ENCODE measurements at regions not wholly inside any gene's neighbourhood (a gene's known extent, or its start where the extent isn't known, plus 50 kb on each side); places are given as distances from the start of the nearest gene placed in this dataset.

DNA sequence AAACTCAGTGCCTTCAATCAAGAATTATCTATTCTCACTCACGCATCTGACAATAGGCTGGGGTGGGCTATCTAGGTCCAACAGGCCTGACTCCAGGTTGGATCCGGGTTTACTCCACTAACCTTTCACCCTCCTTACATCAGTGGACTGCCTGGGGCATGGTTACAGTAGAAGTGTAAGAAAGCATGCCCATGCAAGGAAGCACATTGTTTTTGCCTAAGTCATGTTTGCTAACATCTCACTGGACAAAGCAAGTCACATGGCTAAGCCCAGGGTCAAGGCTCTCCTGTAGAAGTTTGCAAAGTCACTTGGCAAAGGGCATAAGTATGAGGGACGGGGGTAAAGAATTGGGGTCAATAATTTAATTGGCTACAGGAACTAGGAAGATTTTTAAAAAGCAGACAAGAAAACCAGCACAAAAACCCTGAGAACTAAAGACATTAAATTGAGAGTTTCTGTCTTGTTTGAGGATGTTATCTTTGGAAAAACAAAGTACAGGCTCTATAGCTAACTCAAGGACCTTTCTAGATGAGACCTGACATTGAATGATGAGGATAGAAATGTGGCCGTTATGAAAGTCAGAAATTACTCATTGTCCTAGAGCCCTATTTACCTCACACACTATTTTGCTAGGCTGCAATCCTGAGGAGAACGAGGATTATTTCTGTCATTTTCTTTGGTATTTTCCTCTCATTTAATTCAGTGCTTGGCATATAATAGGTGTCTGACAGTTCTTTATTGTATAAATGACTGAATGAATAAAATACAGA, 214.2 kb downstream of the IL20RB start:
- H3K27ac Mint-ChIP-seq = no peak overlapping the region
- peaks cover 19% of the 10 kb centered on the region; the same call in 1 of the 2 replicates for H3K9me3 Mint-ChIP-seq
- H3K27me3 Mint-ChIP-seq (ENCODE audit: insufficient read depth) = no peaks in the 10 kb centered on the region; the same call in 1 of the 2 replicates
- no peak for DNase-seq
- H3K4me1 Mint-ChIP-seq (ENCODE audit: low read depth) = no peaks in the 10 kb centered on the region
- no peak for TF ChIP-seq CTCF (IDR thresholded peaks at IDR 0.05)
- H3K4me3 Mint-ChIP-seq = no peak overlapping the region
- H3K36me3 Mint-ChIP-seq (ENCODE audit: low read depth) = no peaks in the 10 kb centered on the region

DNA sequence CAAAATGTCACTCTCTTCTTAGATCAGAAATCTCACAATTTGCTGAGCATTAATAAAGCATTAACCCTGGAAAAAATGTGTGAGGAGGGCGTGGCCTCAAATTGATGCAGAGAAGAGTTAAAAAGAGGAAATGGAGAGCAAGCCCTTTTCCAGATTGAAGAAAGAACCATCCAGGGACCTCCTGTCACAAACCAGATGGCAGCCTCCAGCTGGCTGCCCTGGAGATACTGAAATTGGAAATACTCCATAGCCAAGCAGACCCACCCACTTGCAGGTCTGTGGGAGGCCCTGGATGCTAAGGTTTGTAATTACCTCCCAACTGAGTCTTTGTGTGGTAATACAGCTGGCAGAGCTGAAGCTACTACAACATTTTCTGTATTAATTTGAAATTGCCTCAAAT, 214.9 kb downstream of the IL20RB start:
- H3K27ac Mint-ChIP-seq = no peak overlapping the region
- no peak for TF ChIP-seq CTCF (IDR thresholded peaks at IDR 0.05)

GRCh38 chr3:137174514-137174913, 216.7 kb downstream of the IL20RB start:
- Mint-ChIP-seq H3K36me3 (ENCODE audit: low read depth) (no peaks in the 10 kb centered on the region), H3K27me3 (ENCODE audit: insufficient read depth) (no peaks in the 10 kb centered on the region; the same call in 1 of the 2 replicates), H3K9me3 (peaks cover 19% of the 10 kb centered on the region; the same call in 1 of the 2 replicates), H3K4me3 (no peak overlapping the region), H3K4me1 (ENCODE audit: low read depth) (no peaks in the 10 kb centered on the region), H3K27ac (no peak overlapping the region)
- TF ChIP-seq CTCF (IDR thresholded peaks at IDR 0.05) = no peak
- no peak for DNase-seq

More for the DNA sequence above, 214.9 kb downstream of the IL20RB start:
- Mint-ChIP-seq H3K9me3 (peaks cover 19% of the 10 kb centered on the region; the same call in 1 of the 2 replicates), H3K4me1 (ENCODE audit: low read depth) (no peaks in the 10 kb centered on the region), H3K27me3 (ENCODE audit: insufficient read depth) (no peaks in the 10 kb centered on the region; the same call in 1 of the 2 replicates), H3K4me3 (no peak overlapping the region), H3K36me3 (ENCODE audit: low read depth) (no peaks in the 10 kb centered on the region)
- no peak for DNase-seq

DNA sequence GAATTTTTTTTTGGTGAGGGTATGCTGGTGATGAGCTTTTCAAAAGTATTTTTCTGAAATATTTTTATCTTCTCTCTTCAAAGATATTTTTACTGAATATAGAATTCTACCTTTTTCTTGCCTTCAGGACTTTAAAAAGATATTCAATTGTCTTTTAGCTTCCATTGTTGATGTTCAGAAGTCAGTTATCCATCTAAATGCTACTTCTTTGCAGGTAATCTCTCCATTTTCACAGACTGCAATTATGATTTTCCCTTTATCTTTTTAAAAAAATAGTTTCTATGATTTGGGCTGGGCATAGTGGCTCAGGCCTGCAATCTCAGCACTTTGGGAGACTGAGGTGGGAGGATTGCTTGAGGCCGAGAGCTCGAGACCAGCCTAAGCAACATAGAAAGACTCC, 222.4 kb downstream of the IL20RB start:
- Mint-ChIP-seq H3K27ac (no peak overlapping the region), H3K4me1 (ENCODE audit: low read depth) (no peaks in the 10 kb centered on the region), H3K4me3 (no peak overlapping the region), H3K27me3 (ENCODE audit: insufficient read depth) (no peaks in the 10 kb centered on the region; the same call in 1 of the 2 replicates), H3K36me3 (ENCODE audit: low read depth) (no peaks in the 10 kb centered on the region), H3K9me3 (peaks cover 10% of the 10 kb centered on the region)
- DNase-seq = no peak
- no peak for TF ChIP-seq CTCF (IDR thresholded peaks at IDR 0.05)

GRCh38 chr3:137191133-137191923, 233.5 kb downstream of the IL20RB start:
- no peak for TF ChIP-seq CTCF (IDR thresholded peaks at IDR 0.05)
- Mint-ChIP-seq H3K36me3 (ENCODE audit: low read depth) (no peaks in the 10 kb centered on the region), H3K27ac (no peak overlapping the region)

More at GRCh38 chr3:137191133-137191923, 233.5 kb downstream of the IL20RB start:
- no peak overlapping the region for H3K4me3 Mint-ChIP-seq
- DNase-seq = no peak
- H3K4me1 Mint-ChIP-seq (ENCODE audit: low read depth) = no peaks in the 10 kb centered on the region; the same call in 1 of the 2 replicates
- H3K9me3 Mint-ChIP-seq = peaks cover 9% of the 10 kb centered on the region; the same call in 1 of the 2 replicates
- H3K27me3 Mint-ChIP-seq (ENCODE audit: insufficient read depth) = peaks cover 2% of the 10 kb centered on the region

Measured in HFFc6 (cell line).